HuH-7.5 (cell line): ENCODE measurements at regions not wholly inside any gene's neighbourhood (a gene's known extent, or its start where the extent isn't known, plus 50 kb on each side); places are given as distances from the start of the nearest gene placed in this dataset.

Experiments used
- DNase-seq: peaks from one replicate; pipeline ENCODE4 v3.0.0; 2011; ENCODE audit warnings: low spot score

DNA sequence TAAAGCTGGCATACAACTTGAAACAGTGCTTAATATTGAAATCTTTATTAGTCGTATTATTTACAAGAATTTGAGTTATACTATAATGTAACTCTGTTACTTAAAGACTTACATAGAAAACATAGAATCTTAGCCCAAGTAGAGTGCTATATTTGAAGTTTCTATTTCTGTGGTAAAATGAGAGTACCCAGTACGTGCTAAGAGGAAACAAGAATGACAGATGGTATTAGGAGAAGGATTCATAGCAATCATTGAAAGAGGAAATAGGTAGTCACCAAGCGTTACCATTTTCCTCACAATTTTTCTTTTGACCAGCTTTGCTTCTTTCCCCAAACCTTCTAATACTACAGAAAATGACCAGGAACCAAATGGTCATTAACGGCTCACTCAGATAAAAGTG lies 412.1 kb upstream of the GRIA3 start:
- no peak for DNase-seq

DNA sequence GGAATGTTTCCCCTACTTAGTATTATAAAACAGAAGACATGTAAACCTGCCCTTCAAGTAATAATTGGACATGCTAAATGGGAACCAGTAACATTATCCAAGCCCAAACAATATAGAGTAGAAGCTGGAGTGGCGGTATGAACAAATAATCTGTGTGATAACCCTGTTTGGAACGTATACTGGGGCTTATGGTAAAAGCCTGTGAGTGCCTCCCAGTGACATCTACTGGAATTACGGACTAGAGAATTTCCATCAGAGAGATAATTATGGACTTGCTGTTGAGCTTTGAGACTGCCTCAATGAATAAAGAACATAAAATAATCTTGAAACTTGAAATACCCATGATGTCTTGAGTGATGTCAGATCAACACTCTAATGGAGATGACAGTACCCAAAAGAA lies 406.3 kb upstream of the GRIA3 start:
- DNase-seq = no peak

DNA sequence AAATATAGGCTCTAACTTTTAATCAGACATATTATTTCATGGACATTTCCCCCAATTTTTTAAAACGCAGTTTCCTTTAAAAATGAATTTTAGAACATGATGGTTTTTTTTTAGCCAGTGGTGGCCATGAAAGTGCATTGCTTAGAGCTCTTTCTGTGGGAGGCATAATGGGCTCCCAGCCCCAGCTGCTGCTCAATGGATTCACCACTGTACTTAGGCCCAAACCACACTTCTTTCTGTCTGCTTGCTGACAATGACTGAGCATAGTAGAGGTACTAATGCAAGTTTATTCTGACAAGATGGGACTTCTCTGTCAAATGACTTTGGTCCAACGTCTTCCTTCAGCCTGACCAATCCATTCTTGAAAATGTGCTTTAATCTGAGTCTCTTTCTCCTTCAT lies 400.2 kb upstream of the GRIA3 start:
- DNase-seq = no peak

- DNase-seq = no peak
Measured at GRCh38 chrX:122787231-122787630, 396.8 kb upstream of the GRIA3 start.

GRCh38 chrX:122788216-122788615 lies 395.9 kb upstream of the GRIA3 start:
- no peak for DNase-seq

DNA sequence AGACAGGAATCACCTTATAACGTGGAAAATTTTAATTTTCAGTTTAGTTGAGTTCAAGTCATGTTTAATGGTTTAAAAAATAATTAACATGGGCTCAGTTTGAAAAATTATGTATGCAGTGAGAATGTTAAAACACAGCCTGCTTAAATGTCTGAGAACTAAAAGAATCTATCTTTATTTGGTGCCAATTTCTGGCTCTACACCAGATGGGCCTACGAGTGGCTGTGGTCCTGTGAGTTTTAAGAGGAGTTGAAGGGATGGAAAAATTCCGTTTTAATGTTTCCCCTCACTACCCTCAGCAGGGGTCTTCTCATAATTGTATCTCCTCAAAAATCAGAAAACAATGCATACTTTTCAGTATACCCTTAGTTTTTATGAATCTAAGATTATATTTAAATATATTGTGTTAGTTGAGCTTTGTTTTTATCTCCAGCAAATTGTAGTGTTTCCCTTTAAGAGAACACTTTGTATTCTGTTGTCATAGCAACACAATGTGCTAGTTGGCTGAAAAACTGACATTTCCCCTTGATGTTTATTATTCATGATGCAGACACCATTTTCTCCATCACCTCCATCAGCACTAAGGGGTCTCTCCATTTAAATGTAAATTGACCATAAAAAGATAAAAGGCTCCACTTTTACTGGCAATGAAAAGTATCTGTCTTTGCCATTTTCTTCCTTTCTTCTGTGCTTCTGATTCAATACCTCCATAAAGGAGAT lies 393.5 kb upstream of the GRIA3 start:
- no peak for DNase-seq

GRCh38 chrX:122813876-122814275 lies 370.2 kb upstream of the GRIA3 start:
- DNase-seq = no peak

DNA sequence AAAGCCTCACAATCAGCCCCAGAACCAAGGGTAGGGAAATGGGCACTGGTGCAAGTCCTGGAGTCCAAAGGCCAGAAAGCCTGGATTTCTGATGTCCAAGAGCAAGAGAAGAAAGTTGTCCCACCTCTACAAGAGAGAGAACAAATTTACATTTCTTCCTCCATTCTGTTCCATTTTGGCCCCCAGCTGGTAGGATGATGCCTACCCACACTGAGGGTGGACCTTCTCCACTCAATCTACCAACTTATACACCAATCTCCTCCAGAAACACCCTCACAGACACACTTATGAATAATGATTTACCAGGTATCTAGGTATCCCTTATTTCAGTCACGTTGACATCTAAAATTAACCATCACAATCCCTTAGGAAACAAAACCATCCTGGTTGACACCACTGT lies 367.8 kb upstream of the GRIA3 start:
- no peak for DNase-seq

DNA sequence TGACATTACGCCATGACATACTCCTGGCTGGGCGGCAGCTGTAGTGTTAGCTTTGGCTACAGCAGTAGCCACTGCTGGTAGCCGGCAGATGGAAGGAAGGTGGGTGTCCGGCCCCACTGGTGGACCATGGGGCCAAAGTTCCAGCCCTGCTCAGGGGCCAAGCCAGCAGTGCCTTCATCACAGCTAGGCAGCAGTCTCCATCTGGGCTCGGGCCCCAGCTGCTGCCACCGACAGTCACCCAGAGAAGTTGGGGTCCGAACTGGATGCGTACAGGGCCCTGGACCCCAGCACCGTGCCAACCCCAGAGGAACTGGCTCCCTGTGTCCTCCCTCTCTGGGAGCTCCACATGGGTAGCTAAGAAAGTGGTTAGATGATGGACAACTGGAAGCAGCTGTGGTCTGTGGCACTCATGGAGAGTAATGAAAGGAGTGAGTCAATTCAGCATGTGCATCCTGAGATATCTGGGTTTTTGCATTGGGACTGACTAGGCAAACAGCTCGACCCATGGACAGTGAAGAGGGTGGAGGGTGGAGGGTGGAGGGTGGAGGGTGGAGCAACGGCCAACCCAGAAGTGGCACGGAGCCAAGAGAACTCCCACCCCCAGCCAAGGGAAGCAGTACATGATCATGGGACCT lies 366.6 kb upstream of the GRIA3 start:
- no peak for DNase-seq

- no peak for DNase-seq
Measured at GRCh38 chrX:122818068-122818467, 366.0 kb upstream of the GRIA3 start.

GRCh38 chrX:122833230-122833629 lies 350.8 kb upstream of the GRIA3 start:
- DNase-seq = no peak

- DNase-seq = no peak
Measured at GRCh38 chrX:122835886-122836285, 348.2 kb upstream of the GRIA3 start.

DNA sequence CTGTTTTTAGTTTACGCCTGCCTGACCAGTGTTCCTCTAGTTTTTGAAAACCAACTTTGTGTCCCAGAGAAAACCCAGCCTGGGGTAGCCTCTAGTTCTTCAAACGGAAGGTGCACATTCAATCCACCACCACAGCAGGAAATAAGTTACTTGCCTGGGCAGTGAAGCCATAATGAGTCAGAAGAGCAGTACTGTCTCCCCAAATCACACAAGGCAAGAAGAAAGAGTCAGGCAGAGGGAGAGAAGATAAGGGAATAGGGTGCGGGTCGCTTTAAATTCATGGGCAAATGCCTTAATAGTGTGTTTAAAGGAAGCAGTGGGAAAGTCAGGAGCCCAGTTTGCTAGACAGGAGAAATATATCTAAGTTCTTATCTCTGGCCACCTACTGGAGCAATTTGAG lies 333.8 kb upstream of the GRIA3 start:
- no peak for DNase-seq

DNA sequence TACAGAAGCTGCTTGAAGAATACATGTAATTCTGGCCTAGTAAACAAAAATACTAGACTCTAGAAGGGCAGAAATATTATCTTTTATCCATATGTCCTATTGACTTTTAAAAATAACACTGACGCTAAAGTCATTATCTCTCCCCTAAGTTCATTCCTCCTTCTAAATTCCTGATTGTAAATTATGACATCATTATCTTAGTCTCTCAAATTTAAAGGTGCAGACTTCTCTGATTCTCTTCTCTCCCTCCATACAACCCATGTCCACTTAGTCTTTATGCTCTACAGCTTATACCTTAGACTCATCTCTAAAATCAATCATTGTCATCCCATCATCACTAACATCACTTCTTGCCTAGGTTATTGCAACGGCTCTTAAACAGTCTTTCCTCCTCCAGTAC lies 327.9 kb upstream of the GRIA3 start:
- no peak for DNase-seq

DNA sequence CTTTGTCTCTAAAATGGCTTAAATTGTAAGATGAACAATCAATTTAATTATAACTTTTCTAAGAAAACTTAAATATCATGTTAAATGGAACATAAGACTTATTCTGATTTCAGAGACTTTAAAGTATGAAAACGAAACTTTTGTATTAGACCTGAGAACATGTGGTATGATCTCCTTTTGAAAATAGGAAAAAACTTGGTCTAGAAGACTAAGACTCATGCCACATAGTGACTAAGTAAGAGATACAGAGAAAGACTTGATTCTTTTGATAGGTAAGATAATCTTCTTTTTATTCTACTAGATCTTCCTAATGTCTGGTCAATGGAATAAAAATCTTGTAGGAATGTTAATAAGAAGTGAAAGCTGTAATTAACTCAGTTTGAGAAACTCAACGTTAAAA lies 326.3 kb upstream of the GRIA3 start:
- no peak for DNase-seq

DNA sequence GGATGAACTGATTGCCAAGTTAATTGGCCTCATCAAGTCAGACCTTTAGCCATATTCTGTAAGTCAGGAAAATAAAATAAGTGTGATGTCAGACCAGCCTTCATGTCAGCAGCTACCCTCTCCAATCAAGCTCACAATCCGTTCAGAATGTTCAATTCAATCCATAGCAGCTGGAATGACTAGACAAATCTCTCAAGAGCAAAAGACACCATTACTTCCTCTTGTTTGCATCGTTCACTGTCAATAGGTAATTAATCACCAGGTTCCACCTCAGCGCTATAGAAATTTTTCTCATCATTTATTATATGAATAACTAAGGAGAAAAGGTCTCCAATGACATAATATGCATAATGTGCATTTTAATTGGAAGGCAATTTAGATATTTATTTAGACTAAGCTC lies 321.0 kb upstream of the GRIA3 start:
- DNase-seq = no peak

- DNase-seq = no peak
Measured at GRCh38 chrX:122866532-122866931, 317.5 kb upstream of the GRIA3 start.

DNA sequence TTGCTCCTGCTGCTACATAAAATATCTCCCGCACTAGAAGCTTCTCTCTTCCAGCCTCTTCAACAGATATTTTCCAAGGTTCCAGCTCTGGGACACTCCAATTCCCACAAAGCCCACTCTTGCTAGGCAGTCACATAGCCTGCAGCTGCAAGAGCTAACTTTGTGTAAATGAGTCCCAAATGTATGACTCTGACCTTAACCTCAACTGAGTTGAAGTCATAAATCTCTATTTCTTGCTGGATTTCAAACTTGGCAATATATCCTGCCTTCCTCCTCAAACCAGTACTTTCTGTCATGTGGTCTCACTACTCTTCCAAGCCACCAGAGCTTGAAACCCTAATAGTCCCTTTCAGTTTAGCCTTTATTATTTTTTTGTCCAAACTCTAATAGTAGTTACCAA lies 315.4 kb upstream of the GRIA3 start:
- no peak for DNase-seq

DNA sequence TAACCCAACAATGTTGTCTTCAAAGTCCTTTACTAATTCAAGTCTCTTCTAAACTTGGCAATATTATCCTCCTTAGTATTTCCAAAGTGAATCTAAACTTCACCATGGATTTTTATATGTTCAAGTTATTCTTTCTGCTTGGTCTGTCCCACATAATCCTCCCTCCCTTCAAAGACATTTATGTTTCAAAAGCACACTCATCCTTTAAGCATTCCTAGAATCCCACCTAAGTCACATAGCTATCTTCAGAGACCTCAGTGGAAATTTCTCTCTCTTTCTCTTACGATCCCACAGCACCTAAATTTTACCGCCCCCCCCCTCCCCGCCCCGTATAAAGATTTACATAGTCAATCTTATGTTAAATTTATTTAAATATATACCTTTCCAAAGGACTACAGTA lies 314.9 kb upstream of the GRIA3 start:
- no peak for DNase-seq

DNA sequence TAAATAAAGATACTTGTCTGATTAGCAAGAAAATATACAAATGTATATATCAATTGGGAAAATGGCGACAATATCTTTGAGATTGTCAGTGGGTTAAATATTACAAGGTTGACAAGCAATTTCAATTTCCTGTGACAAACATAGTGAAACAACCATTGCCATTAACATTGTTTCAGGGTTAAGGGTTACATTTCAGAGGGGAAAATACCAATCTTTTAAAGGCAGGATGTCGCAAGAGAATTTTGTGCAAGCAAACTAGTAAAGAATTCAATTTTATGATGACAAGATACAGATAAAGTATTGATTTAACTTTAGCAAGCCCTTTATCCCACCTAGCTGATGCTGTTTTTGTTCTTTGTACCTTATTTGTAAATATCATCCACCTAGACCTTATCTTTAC lies 305.8 kb upstream of the GRIA3 start:
- DNase-seq = no peak

- no peak for DNase-seq
Measured at GRCh38 chrX:122880952-122881351, 303.1 kb upstream of the GRIA3 start.

GRCh38 chrX:122890729-122891128 lies 293.3 kb upstream of the GRIA3 start:
- DNase-seq = no peak

DNA sequence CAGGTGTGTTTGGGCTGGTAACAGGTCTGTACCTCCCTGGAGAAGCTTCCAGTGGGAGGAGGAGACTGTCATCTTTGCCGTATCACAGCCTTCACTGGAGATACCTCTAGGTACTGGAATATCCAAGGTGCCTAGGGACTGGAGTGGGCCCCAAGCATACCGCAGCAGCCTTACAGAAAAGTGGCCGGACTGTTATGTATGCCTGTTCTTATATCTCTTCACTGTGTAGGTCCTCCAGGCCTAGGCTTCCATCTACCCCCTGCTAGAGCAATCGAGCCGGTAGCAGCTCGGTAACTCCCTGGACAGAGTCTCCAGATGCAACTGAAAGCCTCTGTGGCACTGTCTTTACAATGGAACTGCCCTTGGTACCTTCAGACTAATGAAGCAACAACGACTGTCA lies 277.4 kb upstream of the GRIA3 start:
- no peak for DNase-seq

DNA sequence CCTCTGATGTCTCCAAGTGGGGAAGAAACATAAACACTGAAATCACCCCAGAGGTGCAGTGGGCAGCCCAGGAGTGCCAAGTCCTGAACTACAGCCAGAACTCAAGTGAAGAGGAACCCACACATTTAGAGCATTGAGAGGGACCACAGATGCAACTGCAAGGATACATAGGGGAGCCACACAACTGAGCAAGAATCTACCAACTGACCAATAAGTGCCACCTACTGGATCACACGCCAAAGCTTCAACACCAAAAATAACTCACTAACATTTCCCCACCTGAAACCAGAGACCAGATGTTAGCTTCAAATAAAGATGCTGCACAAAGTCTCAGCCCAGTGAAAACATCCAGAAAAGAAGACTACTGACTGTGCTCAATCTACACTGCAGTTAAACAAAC lies 276.7 kb upstream of the GRIA3 start:
- no peak for DNase-seq
